ENCODE measurements at regions not wholly inside any gene's neighbourhood (a gene's known extent, or its start where the extent isn't known, plus 50 kb on each side); places are given as distances from the start of the nearest gene placed in this dataset.

DNA sequence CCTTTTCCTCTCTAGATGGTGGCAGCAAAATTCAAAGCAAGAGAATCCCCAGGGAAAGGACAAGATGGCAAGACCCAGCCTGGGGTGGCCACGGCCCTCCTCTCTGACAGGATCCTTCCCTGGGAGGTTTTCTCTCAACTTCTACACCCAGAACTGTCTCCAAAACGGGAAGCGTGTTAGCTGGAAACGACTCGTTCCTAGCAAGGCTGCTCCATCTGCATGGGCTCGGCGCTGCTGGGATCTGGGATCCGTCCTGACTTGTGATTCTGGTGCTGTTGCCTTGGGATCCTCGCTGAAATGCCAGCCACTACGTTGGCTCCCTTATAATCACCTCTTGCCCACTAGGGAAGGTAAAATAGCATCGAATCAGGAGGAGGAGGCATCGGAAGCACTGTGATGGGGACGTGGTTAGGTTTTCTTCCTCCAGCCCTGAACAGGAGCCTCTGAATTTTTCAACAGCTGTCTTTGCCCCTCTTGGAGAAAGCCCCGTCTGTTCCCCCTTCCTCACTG is 514.8 kb upstream of the MYT1L start:
- no peak for DNase-seq

DNA sequence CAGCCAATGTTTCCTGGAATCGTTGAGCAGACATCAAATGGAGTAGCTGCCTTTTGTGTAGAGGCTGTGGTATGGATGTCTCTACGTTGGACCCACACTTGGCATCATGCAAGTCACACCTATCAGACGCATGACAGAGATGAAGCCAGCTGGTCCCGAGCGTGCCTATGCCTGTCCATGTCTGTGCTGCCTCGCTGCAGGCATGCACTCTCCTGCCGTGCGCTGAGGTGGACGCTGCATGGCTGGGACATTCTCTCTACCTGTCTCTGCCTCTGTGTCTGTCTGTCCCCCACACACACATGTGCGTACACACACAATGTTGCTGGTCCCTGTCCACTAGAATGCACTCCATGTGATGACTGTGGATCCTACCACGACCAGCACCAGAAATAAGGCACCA is 514.2 kb upstream of the MYT1L start:
- no peak for DNase-seq

DNA sequence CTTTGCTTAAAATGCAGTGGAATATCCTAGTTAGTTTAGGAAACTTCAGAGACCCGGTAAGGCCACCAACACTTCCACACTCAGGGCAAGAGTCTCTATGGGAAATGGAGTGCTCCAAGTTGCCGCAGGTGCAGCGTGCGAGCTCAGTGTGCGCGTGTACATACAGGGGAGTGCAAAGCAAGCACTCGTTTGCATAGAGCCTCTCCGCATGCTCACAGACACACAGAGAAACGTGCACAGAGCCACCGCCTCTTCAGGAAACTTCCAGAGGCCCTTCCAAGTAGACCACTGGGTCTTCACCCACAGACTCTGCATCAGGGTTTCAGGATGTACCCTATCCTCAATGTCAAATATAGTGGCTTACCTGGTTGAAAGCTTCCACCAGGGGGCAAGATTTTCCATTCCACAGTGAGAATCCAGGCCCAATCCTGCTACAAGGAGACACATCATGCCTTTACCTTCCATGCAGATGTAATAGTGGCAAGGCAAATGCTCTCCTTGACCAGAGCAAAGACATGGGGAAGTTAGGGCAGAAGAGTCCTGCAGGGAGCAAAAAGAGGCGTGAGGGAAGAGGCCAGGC is 513.0 kb upstream of the MYT1L start:
- DNase-seq = peak in 1 of 3 experiments; percentile 27

DNA sequence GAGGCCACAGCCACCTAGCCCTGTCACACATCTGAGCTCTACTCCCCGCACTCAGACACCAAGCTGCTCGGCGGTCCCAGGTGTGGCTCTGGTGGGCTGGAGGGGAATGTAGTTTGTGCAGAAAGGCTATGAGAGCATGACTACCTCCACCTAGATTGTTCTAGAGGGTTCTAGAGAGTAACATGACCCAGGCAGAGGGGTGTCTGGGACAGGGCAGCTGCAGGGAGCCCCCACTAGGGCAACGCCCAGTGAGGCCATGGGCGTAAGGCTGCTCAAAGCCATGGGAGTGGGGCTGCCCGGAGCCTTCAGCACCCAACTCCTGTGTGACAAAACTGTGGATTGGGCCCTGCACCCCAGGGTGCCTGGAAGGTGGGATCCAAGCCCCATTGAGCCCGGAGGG is 511.4 kb upstream of the MYT1L start:
- no peak for DNase-seq

DNA sequence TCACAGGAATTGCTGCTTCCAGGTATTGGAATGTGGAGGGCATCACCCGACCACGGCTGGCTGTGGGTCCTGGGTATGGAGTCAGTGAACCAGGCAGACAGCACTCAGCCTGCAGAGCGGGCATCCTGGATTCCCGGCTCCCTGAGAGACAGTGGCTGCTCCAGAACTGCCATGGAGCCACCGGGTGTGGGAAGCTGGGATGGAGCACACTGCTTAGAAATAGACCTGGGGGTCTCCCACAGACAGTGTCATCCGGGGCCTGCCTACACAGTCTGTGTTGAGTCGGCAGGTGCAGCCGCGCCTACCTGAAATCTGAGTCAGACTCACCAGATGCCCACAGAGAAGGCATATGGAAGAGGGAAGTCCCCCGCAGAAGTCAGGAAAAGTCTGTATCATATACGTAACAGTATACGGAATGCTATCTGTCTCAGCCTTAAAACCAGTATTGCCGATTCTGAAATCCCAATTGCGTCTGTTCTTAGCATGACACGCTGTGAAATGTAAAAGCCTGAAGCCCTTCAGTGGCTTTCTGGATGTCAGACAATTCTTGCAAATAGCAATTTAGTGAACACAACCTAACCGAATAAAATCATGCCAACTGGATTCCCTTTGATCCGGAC is 509.7 kb upstream of the MYT1L start:
- no peak for DNase-seq

DNA sequence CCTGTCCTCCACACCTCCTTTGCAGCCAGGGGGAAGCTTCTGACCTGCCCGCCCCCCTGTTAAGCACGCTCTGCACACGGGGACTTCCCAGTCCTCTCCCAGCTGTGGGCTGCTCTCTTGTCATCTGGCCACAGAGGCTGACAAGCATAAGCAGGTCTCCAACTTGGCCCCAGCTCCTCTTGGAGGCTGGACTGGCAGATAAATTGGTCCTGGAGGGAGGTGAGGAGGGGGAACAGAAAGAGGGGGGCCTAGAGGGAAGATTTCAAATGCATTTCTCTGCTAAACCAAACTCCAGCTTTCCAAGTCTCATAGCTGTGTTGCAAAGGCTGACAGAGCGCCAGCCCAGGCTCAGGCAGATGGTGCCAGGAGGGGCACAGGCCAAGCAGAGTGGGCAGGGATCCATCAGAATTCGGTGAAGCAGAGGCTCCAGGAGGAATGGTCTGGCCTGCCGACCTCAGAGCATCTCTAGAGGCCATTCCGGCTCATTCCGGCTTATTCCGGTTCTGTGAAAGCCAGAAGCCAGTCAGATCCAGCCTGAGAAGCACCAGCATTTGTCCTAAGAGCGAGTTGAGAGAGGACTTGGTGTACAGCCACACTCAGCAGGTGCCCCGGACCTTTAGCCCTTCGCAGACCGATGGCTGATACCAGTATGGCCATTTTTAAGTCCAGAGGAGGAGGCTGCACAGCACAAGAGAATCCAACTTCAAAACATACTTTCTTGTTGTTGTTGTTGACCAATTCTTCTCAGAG is 508.9 kb upstream of the MYT1L start:
- no peak for DNase-seq

DNA sequence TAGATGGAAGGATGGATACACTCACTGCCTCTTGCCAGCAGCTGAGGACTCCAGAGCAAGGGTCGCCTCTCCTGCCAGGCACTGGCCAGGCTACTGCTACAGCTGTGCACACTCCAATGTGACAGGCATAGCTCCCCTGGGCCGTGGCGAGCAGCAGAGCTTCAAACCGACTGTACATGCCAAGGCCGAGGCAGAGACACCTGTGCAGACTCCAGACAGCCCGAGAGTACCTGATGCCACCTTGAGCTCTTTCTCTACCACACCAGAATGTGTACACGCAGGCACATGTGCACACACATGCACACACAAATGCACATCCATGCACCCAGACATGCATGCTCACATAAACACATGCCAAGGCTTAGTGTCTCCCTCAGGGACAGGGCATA is 508.3 kb upstream of the MYT1L start:
- DNase-seq = no peak

DNA sequence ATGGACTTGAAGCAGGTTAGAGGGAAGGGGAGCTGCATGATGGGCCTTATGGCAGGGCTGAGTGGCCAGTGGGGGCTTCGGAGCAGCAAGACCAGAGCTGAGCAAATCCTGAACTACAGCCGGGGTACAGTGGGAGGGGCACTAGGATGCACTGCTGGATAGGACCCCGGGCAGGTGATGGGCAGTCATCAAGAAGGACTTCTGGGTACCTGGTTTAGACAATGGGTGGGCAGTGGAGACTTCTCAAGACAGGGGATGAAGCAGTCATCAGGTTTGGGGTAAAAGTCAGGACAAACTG is 507.4 kb upstream of the MYT1L start:
- no peak for DNase-seq

DNA sequence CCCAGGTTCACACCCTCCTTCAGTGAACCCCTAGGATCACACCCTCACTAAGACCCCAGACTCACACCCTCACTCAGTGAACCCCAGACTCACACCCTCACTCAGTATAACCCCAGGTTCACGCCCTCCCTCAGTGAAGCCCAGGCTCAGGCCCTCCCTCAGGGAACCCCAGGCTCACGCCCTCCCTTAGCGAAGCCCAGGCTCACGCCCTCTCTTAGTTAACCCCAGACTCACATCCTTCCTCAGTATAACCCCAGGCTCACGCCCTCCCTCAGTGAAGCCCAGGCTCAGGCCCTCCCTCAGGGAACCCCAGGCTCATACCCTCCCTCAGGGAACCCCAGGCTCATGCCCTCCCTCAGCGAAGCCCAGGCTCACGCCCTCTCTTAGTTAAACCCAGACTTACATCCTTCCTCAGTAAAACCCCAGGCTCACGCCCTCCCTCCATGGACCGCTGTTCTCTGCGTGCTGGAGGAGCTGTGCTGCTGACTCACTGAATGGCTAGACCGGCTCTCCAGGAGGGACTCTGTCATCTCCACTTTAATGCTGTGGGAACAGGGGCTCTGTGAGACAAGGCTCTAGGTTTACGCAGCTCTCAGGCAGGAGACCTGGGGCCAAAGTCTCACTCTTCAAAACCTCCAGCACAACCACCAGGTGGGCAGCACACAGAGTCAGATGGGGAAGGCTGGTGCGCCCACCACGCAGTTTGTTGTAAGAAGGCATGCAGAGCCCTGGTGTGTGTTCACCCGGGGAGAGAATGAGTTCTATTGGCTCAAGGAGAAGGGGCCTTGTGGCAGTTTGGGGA is 506.9 kb upstream of the MYT1L start:
- DNase-seq = no peak

DNA sequence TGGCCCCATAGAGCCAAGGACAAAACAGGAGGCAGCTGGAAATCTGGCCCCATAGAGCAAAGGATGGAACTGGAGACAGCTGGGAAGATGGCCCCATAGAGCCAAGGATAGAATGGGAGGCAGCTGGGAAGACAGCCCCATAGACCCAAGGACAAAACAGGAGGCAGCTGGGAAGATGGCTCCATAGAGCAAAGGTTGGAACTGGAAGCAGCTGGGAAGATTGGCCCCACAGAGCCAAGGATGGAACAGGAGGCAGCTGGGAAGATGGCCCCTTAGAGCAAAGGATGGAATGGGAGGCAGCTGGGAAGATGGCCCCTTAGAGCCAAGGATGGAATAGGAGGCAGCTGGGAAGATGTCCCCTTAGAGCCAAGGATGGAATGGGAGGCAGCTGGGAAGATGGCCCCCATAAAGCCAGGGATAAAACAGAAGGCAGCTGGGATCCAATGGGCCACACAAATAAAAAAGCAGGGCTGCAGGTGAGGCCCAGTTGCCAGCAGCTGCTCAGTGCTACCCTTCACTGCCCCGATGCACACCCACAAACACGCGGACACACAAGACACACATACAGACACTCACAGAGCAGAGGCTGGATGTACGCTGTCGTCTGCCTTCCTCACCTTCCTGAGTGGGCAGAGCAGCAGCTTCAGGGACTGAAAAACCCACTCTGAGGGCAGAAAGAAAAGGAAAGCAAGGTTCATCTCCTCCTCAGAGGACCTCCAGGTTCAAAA is 505.4 kb upstream of the MYT1L start:
- DNase-seq = no peak

DNA sequence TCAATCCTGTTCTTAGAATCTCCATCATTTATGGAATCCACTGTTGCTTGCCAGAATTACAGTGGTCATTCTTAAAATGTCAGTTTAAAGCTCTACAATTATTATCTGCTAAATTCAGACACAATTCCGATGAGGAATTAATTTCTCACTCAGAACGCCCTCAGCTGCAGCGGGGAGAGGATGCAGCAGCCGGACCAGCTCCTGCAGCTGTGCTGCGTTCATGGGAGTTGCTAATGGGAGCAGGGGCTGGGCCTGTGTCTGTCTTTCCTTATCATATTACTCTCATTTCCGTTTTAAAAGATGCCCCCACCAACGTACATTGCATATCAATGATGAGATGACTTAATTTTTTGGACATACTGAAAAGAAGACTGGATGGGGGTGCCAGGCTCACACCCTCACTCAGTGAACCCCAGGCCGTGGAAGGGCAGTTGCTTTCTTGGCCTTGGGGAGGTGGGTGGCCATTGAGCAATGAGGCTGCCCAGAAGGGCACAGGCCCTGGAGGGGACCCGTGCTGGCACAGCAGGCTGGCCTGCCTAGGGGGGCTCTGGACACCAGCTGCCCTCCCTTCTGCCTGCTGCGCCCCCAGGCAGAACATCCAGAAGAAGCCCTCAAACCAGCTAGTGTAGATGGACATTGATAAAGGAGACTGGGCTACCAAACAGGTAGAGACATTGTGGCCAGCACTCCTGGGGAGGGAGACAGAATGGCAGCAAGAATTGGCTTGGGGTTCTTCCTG is 503.6 kb upstream of the MYT1L start:
- no peak for DNase-seq

DNA sequence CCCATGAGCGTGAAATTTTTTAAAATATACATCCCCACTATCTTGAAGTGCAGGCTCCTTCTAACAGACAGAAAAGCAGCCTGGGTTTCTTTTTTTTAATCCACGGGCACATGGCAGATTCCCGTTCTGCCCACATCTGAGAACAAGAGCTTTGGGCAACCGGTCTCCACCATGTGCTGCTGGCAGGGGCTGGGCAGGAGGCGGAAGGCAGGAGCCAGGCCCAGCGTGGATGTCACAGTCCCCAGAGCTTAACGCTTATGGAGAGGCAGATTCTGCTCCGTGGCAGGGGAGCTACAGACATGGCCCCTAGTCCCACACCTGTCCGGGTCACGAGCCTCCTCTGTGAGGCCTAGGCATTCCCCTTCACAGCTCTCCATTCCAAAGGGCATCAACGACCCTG is 503.0 kb upstream of the MYT1L start:
- DNase-seq = no peak

DNA sequence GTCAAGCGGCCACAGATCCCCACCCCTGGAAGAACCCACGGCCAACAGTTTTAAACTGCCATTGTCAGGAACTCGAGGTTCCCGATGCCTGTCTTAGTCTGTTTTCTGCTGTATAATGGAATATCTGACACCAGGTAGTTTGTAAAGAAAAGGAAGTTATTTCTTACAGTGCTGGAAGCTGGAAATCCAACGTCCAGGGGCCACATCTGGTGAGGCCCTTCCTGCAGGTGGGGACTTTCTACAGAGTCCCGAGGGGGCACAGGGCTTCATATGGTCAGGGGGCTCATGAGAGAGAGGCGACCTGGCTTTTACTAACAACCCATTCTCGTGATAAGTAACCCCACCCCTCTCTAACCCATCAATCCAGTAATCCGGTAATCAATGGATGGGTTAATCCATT is 501.6 kb upstream of the MYT1L start:
- DNase-seq = no peak

DNA sequence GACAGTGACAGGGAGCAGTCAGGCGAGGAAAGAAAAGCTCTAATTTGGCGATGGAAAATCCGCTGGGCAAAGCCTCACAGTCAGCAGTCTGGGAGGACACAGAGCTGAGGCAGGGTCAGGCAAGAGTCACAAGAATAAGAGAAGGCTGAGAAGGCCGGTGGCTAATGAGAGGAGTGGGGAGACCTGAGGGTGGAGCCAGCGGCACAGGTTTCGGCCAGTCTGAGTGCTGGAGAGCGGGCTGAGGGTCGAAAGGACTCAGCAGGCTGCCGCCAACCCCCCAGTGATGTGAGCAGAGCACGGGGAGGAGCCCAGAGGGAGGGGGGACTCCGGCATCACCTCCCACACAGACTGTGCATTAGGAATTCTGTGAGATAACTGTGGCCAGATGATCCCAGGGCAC is 500.6 kb upstream of the MYT1L start:
- DNase-seq = peak in 1 of 3 experiments; percentile 47

DNA sequence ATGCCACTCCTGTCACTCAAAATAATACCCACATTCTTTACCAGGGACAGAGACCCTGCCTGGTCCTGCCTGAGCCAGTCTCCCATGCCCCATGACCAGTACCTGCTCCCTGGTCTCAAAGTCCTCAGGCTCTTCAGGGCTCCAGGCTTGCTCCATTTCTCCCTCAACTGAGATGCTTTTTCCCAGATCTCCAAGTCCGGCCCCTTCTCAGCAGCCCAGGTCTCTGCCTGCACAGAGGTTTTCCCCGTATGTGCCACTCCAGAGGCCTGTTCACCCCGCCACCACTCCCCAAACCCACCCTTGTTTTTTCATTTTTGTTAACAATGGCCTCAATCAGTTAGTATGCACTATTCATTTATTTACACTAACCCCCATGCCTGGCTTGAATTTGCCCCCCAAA is 499.5 kb upstream of the MYT1L start:
- no peak for DNase-seq

DNA sequence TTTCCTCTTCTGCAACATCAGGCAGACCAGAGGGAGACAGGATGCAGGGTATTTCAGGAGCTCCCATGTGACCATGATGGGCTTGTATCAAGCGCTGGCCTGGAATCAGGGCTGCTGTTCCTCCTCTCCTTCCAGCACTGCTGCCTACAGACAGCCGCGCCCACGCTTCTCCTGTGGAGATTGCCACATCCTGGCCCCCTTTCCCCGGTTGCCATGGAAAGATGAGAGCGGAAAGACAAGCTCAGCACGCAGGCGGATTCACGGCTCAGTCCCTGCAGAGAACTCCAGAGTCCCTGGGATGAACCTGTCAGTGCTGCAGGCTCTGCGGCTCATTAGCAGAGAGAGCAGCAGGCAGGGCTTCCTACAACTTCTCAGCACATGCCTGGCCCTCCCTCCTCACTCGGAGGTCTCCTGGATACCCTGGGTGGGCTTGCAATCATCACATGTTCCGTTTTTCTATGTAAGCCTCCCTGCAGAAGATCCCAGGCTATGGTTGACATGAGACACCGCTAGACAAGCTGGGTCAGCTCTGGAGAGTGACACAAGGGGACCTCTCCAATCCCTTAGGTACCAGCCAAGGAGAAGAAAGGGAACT is 497.8 kb upstream of the MYT1L start:
- no peak for DNase-seq

DNA sequence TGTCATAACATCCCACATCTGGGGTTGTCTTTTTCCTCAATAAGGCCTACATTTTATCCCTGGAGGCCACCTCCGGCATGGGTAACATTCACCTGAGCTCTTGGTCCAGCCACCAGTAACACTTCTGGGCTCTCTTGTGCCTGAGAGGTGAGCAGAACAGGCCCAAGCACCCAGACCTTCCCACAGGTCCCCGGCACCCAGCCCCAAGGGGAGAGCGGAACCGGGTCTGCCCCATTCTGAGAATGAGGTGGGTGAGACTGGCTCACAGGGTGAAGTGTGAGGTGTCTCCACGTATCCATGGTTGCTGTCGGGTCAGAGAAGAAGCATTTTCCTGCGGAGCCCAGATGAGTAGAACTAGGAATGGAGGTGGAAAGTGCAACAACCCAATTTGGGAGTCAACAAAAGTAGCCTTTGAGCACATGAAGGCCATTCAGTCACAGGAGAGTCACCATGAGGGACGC is 496.7 kb upstream of the MYT1L start:
- no peak for DNase-seq

DNA sequence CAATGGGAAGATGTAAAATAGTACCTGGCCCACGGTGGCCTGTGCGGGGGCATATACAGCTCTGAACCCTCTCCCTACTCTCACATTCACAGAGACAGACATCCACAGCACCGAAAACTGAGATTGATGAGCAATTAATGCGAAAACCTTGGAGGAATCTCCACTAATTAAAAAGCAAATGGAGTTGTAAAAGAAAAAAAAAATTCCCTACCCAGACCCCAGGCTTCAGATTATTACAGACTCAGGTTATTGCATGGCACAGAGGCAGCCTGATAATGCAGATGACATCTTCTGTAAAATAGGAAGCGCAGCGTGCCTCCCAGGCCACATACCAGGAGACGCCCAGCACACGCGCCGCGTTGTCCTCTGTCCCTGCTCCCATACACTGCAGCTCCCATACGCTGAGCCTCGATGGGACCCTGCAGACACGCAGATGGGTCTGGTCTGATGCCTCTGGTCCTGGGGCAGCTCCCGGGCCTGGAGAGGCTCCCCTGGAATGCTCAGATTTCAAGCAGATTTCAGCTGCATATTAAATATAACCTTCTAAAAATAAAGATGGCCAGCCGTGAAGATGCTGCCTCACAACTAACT is 496.1 kb upstream of the MYT1L start:
- no peak for DNase-seq

DNA sequence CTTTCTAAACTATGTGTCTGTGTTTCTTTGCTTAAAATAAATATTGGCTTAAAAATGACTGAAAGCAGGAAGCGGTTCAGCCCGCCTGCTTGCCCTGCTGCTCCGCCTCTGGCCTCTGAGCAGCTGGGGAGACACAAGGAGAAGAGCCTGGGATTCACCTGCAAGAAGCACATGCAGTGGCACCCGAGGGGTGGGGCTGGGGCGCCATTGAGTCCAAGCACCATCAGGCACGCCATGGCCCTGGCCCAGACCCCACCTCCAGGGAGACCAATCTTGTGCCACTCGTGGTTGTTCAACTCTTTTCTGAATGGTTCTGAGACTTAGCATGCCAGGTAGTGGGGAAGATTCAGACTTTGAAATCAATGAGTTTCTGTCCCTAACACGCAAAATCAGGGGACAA is 495.5 kb upstream of the MYT1L start:
- no peak for DNase-seq

DNA sequence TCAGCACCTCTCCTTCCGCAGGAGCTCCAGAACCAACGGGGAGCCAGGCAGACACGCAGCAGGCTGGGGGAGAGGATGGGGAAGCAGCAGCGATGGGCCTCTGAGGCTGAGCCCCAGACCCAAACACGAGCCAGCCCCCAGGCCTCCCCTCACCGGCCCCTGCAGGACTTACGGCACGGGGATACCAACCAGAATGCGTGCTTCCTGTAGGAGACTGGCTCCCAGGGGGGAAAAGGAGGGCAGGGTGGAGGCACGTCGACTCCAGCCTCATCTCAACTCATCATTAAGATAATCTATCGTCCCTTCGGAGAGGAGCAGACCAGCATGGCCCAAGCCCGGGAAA is 495.1 kb upstream of the MYT1L start:
- no peak for DNase-seq

DNA sequence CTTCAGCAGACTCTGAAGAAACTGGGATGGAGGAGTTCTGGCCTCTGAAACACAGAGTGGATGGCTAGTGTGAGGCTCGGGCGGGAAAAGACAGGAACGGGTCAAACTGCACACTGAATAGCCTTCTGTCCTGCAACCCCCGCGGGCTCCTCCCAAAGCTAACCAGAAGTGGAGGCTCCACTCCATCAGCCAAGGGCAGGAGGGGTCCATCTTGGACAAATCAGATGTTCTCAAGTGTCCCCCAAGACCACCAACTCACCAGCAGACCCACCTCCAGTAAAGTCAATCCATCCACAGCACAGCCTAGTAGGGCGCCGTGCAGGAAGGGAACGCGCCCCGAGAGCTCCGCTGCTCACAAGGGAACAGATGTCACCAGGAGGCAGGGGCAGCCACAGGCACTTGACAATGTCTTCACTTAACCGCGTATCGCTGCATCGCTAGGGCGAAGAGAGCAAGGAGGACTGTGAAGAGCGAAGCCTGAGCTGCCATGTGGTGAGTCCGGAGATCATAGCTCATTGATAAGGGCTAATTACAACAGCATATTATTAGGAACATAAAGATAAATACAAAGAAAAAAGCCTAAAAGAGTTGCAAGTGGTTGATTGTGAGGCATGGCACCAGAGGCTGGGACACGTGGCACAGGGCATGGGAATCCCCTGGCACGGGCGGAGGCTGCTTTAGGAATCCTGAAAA is 494.6 kb upstream of the MYT1L start:
- DNase-seq = no peak

Data from NCI-H1417 (cell line).